Neural cell (in vitro differentiated cells): ENCODE measurements at regions not wholly inside any gene's neighbourhood (a gene's known extent, or its start where the extent isn't known, plus 50 kb on each side); places are given as distances from the start of the nearest gene placed in this dataset.

Source experiments
- H2AFZ ChIP-seq: fragments of 200-600, 300-800 bp; sonication (generic), shearing (Covaris generic); 2 replicates; pipeline ENCODE4 v1.6.0; 2014; ENCODE audit warnings: low read depth, mild to moderate bottlenecking, antibody characterized with exemption, low read length, moderate library complexity
- H3F3A ChIP-seq: fragments of 200-600 bp; shearing (Covaris generic); 2 replicates; pipeline ENCODE4 v1.6.1; 2016; ENCODE audit warnings: mild to moderate bottlenecking, moderate library complexity, mixed read lengths, antibody characterized with exemption, low read length; ENCODE audit not compliant: insufficient read depth, poor library complexity, severe bottlenecking
- H3K27ac ChIP-seq: fragments of 200-600, 300-800 bp; sonication (generic), shearing (Covaris generic); 2 replicates; pipeline ENCODE4 v1.5.1; 2014; ENCODE audit warnings: mild to moderate bottlenecking, low read length, moderate library complexity
- H3K27me3 ChIP-seq: fragments of 300-800, 200-600 bp; sonication (generic), shearing (Covaris generic); 2 replicates; pipeline ENCODE4 v1.6.0; 2014; ENCODE audit warnings: mild to moderate bottlenecking, low read depth, low read length, moderate library complexity; ENCODE audit not compliant: insufficient read depth
- H3K36me3 ChIP-seq: fragments of 300-800, 200-600 bp; sonication (generic), shearing (Covaris generic); 2 replicates; pipeline ENCODE4 v1.5.1; 2014; ENCODE audit warnings: mild to moderate bottlenecking, antibody characterized with exemption, low read length, moderate library complexity; ENCODE audit not compliant: insufficient read depth
- H3K4me2 ChIP-seq: fragments of 300-800, 200-600 bp; sonication (generic), shearing (Covaris generic); 2 replicates; pipeline ENCODE4 v1.6.0; 2014; ENCODE audit warnings: mild to moderate bottlenecking, low read length
- H3K4me3 ChIP-seq: fragments of 300-800, 200-600 bp; sonication (generic), shearing (Covaris generic); 2 replicates; pipeline ENCODE4 v1.5.1; 2014; ENCODE audit warnings: mild to moderate bottlenecking, low read length, moderate library complexity
- H3K79me2 ChIP-seq: fragments of 200-600 bp; shearing (Covaris generic); replicated peaks from 2 replicates; pipeline ENCODE4 v1.6.0; 2014; ENCODE audit warnings: mild to moderate bottlenecking, low read length, moderate library complexity; ENCODE audit not compliant: insufficient read depth
- H3K9ac ChIP-seq: fragments of 300-800, 200-600 bp; sonication (generic), shearing (Covaris generic); 2 replicates; pipeline ENCODE4 v1.6.1; 2016; ENCODE audit warnings: mild to moderate bottlenecking, low read length, mixed read lengths
- H3K9me2 ChIP-seq: fragments of 200-600 bp; shearing (Covaris generic); 2 replicates; pipeline ENCODE4 v1.6.1; 2016; ENCODE audit warnings: mild to moderate bottlenecking, low read length, mixed read lengths; ENCODE audit not compliant: insufficient read depth
- H3K9me3 ChIP-seq: fragments of 200-600, 300-800 bp; sonication (generic), shearing (Covaris generic); 2 replicates; pipeline ENCODE4 v1.6.1; 2016; ENCODE audit warnings: mild to moderate bottlenecking, mixed run types, low read length, moderate library complexity, mixed read lengths
- H4K20me1 ChIP-seq: fragments of 200-600 bp; shearing (Covaris generic); 2 replicates; pipeline ENCODE4 v1.6.1; 2016; ENCODE audit warnings: mild to moderate bottlenecking, mixed run types; ENCODE audit not compliant: insufficient read depth
- CTCF ChIP-seq: fragments of 450-650 bp; IDR thresholded peaks from 2 replicates; pipeline ENCODE4 v1.5.1; 2014; ENCODE audit warnings: antibody characterized with exemption, mild to moderate bottlenecking, moderate library complexity; ENCODE audit not compliant: poor library complexity, severe bottlenecking
- EP300 ChIP-seq: fragments of 450-650 bp; conservative IDR thresholded peaks from 2 replicates; pipeline ENCODE4 v1.6.1; 2014; ENCODE audit warnings: antibody characterized with exemption, mild to moderate bottlenecking, moderate library complexity; ENCODE audit not compliant: poor library complexity, severe bottlenecking
- EZH2 ChIP-seq: fragments of 200-600, 300-800 bp; shearing (Covaris generic), sonication (generic); IDR thresholded peaks from 2 replicates; pipeline ENCODE4 v1.6.1; 2014; ENCODE audit warnings: antibody characterized with exemption, low read length, borderline replicate concordance, mild to moderate bottlenecking; ENCODE audit not compliant: insufficient read depth, poor library complexity, severe bottlenecking
- MXI1 ChIP-seq: fragments of 450-650 bp; conservative IDR thresholded peaks from 2 replicates; pipeline ENCODE4 v1.6.1; 2014; ENCODE audit warnings: antibody characterized with exemption, mild to moderate bottlenecking; ENCODE audit not compliant: poor library complexity, severe bottlenecking
- POLR2AphosphoS5 ChIP-seq: IDR thresholded peaks from 2 replicates; pipeline ENCODE4 v1.6.1; 2012
- RAD21 ChIP-seq: fragments of 450-650 bp; conservative IDR thresholded peaks from 2 replicates; pipeline ENCODE4 v1.6.1; 2014; ENCODE audit warnings: antibody characterized with exemption, mild to moderate bottlenecking, moderate library complexity
- REST ChIP-seq: IDR thresholded peaks from 2 replicates; pipeline ENCODE4 v1.6.1; 2012; ENCODE audit warnings: borderline replicate concordance
- SMC3 ChIP-seq: fragments of 450-650 bp; conservative IDR thresholded peaks from 2 replicates; pipeline ENCODE4 v1.6.1; 2014; ENCODE audit warnings: antibody characterized with exemption, mild to moderate bottlenecking, moderate library complexity; ENCODE audit not compliant: poor library complexity
- TAF1 ChIP-seq: IDR thresholded peaks from 2 replicates; pipeline ENCODE4 v1.6.1; 2012; ENCODE audit warnings: low read depth

DNA sequence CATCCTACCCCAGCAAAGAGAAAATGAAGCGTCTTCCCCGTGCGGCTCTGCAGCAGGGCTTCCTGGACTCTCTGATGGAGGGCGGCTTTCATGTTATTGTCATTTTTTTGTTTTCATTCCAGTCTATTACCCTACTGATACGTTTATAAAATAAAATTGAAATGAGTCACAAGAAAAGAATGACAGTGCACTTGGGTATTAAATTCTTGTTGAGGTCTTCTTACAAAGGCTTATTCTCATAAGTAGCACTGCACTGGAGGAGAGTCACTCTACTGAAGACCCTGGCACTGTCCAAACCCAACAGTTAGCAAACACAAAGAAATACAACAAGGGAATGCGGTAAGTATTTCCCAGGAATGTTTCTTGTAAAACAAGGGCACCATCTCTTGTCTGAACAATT lies 379.3 kb downstream of the MAFB start:
- no peak overlapping the region for H2AFZ ChIP-seq
- no peaks in the 10 kb centered on the region for H3K27me3 ChIP-seq
- no peak overlapping the region for H3K9ac ChIP-seq
- no peak overlapping the region for H3K4me2 ChIP-seq
- H3F3A ChIP-seq: no peaks in the 10 kb centered on the region
- no peaks in the 10 kb centered on the region for H3K9me3 ChIP-seq
- H3K36me3 ChIP-seq: no peaks in the 10 kb centered on the region
- H4K20me1 ChIP-seq: no peaks in the 10 kb centered on the region
- TF ChIP-seq EZH2 (no peak), MXI1 (no peak), TAF1 (no peak), RAD21 (no peak), CTCF (no peak), REST (no peak), POLR2AphosphoS5 (no peak), EP300 (no peak), SMC3 (no peak)
- H3K79me2 ChIP-seq: no peaks in the 10 kb centered on the region
- H3K27ac ChIP-seq: no peak overlapping the region
- no peak overlapping the region for H3K4me3 ChIP-seq
- no peaks in the 10 kb centered on the region for H3K9me2 ChIP-seq

DNA sequence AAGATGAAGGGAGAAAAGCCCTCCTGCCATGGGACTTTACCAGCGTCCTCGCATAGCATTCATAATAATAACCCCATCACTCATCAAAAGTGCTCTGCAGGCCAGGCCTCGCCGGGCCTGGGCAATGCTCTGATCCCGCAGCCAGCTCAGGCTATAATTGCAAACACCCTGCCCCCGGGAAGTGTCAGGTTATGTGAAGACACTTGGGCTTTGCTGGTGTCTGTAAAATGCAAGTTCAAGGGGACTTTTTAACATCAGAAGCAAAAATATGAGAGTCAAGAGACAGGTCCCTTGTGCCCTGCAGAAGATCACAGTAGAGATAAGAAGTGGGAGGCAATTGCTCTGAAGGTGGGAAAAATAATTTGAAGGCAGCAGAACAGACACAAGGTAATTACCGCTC lies 381.0 kb downstream of the MAFB start:
- H3K36me3 ChIP-seq: no peaks in the 10 kb centered on the region
- no peaks in the 10 kb centered on the region for H3K9me2 ChIP-seq
- H3K9me3 ChIP-seq: no peaks in the 10 kb centered on the region
- H3K4me3 ChIP-seq: no peak overlapping the region
- TF ChIP-seq TAF1 (no peak), POLR2AphosphoS5 (no peak), SMC3 (no peak), EP300 (no peak), RAD21 (no peak), EZH2 (no peak), CTCF (no peak), REST (no peak), MXI1 (no peak)
- H3F3A ChIP-seq: no peaks in the 10 kb centered on the region
- no peaks in the 10 kb centered on the region for H4K20me1 ChIP-seq
- no peak overlapping the region for H2AFZ ChIP-seq
- H3K9ac ChIP-seq: no peak overlapping the region
- no peak overlapping the region for H3K27ac ChIP-seq
- no peaks in the 10 kb centered on the region for H3K27me3 ChIP-seq
- H3K79me2 ChIP-seq: no peaks in the 10 kb centered on the region
- no peak overlapping the region for H3K4me2 ChIP-seq
